HG02642 (cell line): ENCODE measurements at regions not wholly inside any gene's neighbourhood (a gene's known extent, or its start where the extent isn't known, plus 50 kb on each side); places are given as distances from the start of the nearest gene placed in this dataset.
"Not testable (repeated sequence)": the region's sequence is repeated elsewhere in the genome, so short reads cannot be mapped to it uniquely, and the experiment has no call there.

Experiments used
- ATAC-seq: cut with Tn5 transposase; IDR thresholded peaks from one replicate; pipeline ENCODE4 v1.9.1; 2021; ENCODE audit warnings: mild to moderate bottlenecking; ENCODE audit not compliant: unreplicated experiment, poor library complexity

DNA sequence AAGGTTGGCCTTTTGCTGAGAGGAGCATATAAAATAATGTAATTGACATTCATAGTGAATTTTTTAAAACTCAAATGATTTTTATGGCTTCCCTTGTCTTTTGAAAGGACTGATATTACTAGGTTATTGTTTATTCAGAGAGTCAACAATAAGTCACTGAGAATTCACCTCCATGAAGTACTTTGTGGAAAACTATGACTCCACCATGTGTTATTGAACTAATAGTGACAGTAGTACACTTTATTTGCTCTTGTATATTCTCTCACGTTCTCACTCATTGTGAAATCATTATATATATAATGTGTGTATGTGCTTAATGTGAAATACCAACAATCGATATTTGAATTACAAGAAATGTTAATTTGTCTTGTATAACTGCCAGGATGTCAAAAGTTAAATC, 267.4 kb upstream of the CCDC179 start:
- ATAC-seq: no peak

DNA sequence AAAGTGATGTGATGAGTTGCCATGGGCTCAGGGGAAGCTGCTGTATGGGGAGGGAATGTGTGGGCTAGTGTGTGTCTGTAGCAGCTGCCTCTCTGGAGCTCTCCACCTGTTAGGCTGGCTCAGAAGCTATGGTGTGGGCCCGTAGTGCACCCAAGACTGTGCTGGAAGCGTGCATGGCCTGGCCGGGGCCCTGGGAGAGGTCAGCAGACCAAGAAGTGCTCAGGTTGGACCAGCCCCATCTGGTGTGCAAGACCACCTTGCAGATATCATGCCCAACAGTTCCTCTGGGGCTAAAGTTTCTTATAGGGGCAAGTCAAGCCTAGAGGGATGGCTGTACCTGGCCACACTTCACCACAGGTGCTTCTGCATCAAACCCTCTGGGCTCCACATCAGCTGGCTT, 274.4 kb upstream of the CCDC179 start:
- no peak for ATAC-seq

DNA sequence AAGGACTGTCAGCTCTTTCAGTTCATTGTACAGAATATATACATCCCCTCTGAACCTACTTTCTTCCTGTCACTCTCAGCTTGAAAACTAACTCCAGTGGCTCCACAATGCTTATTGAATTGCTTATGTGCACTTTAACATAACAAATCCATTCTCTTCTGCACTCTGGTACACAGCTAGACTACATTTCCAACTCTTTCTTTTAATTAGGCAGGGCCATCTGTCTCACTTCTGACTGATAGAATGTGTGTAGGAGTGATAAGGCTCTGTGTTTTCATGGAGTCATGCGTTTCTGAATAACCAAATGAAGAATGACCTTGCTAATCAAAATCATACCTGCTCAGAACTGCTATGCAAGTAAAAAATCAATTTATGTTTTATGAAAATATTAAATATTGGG, 278.5 kb upstream of the CCDC179 start:
- no peak for ATAC-seq

DNA sequence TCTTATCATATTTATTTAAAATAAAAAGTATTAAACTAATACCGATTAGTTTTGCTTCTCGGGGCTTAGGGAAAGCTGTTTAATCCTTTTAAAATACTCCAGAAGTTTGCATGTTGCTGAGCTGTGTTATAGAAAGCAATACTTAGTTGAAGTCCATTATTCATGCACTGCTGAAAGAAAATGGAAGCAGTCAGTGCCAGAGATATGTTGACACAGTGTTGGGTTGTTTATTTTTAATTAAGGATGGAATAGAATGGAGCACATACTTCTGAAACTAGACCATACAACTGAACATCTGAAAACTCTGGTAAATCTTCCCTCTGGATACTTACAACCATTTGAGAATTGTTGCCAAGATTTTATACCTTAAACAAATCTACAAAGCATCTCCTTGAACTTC, 282.7 kb upstream of the CCDC179 start:
- no peak for ATAC-seq

DNA sequence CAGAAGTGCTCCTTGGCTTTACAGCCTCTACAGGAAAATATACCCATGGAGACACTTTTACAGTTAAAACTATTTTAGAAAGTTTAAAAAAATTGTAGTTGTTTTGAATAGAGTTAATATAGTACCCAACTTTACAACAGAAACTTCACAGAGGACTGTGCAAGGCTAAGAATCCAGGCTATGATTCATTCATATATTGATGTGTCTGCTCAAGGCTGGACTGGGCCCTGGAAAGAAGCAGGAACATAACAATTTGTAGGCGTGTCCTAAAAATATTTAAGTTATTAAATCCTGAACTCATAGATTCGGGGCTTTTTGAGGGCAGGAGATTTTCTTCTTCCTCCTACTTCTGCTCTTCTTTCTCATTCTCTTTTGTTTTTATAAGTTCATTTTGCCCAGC, 291.5 kb upstream of the CCDC179 start:
- ATAC-seq: no peak

DNA sequence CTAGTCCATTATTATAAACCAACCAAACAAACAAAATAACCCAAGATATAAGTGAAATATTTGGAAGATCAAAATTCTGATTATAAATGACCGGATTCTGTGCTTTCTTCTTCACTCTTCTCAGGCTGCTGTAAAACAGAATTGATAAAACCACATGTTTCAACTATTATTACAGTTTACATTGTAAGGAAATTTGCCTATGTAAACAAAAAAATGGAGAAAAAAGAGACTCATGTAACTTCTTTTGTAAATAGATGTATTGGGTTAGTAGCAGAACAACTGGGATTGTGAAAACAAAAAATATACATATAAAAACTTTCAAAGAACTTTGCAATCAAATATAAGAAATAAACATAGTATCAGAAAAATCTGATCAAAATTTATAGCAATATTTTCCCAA, 295.2 kb upstream of the CCDC179 start:
- no peak for ATAC-seq

DNA sequence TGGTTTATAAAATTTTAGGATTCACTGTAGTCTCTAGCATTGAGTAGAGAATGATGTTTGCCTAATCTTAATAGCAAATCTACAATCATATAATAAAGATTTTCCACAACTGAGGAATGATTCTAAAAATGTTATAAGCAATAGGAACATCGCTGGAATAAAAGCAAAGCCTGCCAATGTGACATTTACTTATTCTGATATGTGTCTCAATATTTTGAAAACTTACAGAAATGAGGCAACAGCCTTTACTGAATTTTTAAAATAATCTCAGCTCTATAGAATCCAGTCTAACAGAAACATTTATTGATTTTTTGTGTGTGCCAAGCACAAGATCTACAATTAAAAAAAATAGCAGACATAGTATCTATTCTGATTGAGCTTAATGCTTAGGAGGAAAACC, 303.7 kb upstream of the CCDC179 start:
- ATAC-seq: no peak

DNA sequence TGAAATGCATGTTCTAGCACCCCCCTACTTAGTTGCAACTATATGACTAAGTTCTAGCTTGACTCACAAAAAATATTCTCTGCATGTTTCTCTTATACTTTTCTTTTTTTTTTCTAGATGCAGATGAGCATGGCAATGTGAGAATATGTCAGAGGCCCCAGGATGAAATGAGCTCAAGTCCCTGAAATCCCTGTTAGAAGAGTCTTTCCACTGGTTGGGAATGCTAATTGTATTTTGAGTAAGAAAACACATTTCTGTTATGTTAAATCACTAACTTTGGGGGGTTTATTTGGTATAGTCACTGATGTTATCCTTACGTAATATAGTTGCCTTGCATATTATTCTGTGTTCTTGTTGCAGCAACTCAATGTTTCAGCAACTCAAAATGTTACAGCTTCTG, 306.1 kb upstream of the CCDC179 start:
- ATAC-seq: no peak

DNA sequence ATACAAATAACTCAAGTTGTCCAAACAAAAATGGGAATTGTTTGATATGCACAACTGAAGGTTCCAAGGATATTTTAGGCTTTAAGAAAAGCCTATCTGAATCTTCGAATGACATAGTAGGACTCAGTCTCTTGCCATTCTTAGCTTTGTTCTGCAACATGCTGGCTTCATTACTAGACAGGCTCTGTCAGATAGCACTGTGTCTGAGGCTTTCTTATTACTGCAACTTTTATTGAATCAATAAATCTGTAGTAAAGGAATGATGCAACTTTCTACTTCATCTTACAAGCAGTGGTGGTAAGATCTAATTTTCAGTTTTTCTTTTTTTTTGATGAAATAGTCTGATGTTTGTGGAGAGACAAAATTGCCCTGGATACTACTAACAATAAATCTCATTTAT, 319.3 kb upstream of the CCDC179 start:
- no peak for ATAC-seq

DNA sequence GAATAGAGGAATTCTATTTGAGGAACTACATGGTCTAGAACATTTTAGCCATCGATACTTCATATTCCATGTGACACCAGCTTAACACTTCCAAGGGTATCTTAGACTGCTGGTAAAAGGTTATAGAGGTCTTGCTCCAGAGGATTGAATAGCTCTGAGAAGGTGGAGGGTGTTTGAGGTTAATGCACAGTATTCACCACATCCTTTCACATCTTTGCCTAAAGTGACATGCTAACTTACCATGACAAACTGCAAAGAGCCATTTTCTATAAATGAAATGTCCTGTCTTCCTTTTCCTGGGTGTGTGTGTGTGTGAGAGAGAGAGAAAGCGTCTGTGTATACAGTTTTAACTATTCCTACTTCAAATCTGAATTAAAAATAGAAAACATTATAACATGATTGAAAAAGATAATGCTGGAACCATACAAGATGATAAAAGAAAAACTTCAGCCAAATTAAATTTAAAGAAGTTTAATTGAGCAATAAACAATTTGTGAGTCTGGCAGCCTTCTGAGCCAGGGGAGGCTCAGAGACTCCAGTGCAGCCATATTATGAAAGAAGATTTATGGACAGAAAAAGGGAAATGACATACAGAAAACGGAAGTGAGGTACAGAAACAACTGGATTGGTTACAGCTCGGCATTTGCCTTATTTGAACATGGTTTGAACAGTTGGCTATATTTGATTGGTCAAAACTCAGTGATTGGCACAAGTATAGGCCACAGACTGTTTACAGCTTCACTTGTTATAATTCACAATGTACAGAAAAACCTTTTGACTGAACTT, 320.9 kb upstream of the CCDC179 start:
- no peak for ATAC-seq

DNA sequence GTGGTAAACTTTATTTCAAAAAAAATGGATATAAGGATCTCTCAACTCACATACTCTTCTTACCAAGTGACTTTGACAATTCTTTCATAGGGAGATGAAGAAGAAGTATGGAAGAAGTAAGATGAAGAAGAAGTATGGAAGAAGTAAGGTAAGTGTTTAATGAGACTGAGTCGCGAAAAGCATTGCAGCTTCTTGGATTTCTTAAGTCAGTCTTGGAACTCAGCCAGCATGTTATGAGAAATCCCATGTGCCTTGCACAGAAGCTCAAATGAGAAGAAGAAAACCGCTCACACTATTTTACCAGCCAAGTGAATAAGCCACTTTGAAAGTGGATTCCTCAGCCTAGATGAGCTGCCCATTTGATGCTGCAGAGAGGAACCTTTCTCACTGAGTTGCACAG, 332.0 kb upstream of the CCDC179 start:
- no peak for ATAC-seq

DNA sequence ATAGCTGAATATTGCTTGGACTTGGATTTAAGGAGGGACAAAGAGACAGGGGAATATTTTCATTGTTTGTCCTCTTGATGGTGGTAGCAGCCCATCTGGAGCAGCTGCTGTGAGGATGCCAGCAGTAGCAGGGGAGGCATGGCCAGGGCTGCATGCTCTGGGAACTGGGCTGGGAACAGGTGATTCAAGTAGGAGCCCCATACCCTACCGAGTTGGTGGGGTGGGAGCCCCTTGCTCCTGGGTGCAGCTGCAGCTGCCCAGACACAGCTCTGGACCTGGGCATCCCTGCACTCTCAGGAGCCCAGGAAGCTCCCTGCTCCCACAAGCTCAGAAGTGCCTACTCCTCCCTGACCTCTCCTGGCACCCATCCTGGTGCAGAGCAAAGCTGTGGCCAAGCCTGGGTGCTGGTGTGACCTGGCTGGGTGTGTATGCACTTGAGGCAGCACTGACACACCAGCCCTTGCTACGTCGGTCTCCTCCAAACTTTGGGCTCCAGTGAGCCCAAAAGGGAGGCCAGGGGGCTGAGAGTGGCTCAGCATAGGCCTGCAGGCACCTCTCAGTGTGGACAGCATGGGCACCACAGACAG, 341.8 kb upstream of the CCDC179 start:
- ATAC-seq: no peak

DNA sequence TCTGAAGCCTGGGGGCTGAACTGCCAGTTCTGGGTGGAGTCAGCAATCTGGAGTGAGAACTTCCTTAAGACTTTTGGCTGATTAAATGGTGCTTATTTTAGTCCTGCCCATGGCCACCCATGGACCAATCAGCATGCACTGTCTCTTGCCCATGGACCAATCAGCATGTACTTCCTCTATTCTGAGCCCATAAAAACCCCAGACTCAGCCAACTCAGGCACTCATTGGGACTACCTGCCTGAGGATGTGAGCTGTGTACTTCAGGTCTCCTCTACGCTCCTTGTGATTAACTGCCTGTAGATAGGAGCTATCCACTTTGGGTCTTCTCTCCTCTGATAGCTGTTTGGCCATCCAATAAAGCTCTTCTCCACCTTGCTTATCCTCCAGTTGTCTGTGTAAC, 342.3 kb upstream of the CCDC179 start:
- ATAC-seq: no peak

DNA sequence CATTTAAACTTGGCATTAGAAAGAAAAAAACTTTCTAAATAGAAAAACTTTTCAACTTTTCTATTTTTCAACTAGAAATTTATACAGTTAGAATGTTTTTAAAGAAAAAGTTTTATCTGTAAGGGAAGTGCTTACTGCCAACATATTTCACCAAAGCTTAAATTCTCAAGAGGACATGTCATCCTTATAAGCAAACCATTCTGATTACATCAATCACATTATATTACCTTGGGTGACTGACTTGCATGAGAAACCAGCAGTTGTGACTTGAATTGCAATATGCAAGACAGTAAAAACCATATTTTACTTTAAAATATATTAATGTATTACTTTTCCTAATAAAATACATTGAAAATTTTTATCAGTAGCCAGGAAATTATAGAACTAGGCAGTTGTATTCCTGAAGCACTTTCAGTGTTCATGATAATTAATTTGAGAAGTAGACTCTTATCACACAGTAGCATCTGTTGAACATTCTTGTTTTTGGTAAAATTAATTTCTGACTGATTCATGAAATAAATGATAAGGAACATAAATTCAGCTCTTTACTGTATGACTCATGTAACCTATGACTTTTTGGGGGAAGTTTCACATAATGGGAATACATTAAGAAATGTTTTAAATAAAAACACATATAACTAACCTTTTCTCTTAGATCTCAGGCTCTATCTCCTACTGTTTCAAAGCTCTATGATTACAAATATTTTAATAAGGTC, 345.0 kb upstream of the CCDC179 start:
- ATAC-seq: no peak

DNA sequence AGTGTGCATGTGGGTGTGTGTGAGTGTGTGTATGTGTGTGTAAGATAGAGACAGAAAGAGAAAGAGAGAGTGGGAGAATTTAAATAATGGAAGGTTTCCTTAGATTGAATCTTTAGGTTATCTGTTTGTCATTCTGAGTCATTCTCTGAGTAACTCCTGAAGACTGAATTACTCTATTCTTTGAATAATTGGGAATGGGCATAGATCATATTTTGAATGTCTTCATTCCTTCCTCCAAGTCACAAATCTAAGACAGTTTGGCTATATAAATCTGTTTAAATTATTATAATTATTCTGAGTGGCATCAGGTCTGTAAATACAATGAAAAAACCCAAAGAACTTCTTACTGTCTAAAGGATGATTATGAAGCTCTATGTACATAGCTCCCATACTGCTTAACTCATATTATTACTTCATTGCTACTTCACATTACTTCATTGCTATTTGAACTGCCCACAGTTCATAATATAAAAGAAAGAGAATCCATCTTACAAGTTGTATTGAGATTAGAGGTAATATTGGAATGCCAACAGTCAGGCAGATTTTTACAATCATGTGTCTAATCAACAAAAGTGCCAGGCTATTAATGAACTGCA, 346.6 kb upstream of the CCDC179 start:
- no peak for ATAC-seq

DNA sequence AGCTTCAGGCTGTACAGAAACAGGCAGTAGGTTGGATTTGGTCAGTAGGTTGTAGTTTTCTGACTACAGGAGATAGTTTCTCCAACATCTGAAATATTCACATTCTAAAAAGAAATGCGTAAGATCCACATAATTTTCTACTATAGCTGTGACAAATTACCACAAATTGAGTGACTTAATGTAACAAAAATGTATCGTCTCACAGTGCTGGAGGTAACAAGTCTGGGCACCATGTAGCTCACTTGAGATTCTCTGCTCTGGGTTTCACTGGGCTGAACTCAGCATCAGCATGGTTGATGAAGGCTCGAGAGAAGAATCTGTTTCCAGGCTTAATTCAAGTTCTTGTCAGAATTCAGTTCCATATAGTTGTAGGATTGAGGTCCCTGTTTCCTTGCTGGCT, 350.9 kb upstream of the CCDC179 start:
- ATAC-seq: no peak

DNA sequence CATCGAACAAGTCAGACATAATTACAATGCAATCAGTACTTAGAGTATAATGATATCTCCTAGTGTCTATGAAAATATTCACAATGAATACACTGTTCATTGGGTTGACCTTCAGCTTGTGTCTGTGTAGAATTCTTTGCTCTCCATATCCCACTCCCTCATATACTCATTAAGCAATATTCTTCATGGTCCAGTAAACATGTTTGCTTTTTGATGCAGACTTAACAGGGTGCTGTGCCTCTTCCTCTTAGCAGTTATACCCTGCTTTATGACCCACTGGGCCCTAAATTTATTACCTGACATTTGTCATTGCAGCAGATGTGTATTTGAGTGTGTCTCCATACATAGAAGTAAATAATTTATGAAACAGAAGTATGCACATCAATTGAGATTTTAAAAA, 352.5 kb upstream of the CCDC179 start:
- no peak for ATAC-seq

DNA sequence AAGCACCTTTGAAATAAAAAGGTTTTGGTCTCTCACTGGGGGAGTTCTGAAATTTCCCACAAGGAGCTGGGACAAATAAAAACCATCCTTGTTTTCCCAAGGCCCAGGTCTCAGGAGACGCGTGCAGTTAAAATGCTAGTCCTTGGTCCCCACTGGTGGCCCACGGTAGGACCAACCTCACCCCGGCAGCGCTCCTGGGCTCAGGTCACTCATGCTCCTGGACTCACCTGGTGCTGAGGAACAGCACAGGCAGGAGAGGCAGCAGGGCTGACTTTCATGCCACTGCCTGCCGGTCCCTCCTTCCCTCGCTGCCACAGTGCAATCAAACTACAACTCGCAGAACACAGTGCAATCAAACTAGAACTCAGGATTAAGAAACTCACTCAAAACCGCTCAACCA, 356.8 kb upstream of the CCDC179 start:
- no peak for ATAC-seq

DNA sequence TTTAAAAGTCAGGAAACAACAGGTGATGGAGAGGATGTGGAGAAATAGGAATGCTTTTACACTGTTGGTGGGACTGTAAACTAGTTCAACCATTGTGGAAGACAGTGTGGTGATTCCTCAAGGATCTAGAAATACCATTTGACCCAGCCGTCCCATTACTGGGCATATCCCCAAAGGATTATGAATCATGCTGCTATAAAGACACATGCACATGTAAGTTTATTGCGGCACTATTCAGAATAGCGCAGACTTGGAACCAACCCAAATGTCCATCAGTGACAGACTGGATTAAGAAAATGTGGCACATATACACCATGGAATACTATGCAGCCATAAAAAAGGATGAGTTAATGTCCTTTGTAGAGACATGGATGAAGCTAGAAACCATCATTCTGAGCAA, 359.8 kb upstream of the CCDC179 start:
- not testable (repeated sequence) for ATAC-seq

DNA sequence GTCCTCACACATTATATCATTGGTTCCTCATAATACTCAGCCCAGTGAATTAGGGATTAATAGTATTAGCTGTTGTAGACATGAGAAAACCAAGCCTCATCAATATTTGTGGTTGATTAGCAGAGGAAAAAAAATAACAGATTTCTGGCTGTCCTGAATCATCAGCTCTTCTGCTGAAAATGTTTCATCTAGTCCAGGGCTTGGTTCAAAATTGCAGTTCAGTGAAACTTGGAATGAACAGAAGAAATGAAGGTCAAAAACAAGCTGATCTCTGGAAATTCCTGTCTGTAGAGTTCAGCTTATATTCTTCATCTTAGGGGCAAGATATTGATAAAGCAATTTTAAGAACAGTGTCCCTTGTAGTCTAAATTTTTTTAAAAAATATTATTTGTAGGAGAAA, 361.1 kb upstream of the CCDC179 start:
- ATAC-seq: no peak

DNA sequence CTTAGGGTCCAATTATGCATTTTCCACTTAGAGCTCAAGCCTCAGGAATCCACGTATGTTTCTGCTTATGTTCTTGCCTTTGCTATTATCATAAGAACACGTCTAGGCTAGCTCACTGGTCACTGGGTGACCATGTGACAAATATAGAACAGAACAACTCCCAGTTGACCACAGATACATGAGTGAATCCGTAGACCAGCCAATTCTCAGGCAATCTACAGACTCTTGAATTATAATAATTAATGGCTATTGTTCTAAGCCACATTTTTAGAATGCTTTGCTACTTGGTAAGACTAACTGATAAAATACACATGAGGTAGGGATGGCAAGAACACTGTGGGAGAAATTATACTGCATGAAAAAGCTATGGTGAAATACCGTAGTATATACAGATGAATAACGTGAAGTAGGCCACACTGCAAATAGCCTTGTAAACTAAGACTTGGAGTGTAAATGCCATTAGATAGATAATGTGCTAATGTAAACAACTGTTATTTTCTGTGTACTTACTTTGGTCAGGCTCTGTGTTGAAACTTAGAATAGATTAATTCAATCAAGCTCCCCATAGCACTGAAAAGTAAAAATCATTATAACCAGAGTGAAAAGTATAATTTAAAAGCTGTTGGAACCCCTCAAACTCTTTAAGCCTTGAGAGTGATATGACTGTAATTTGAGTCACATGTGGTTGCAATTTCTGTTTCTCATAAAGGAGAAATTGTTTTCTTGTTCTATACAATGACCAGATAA, 366.2 kb upstream of the CCDC179 start:
- no peak for ATAC-seq
